GM12873 (cell line): ENCODE measurements at regions not wholly inside any gene's neighbourhood (a gene's known extent, or its start where the extent isn't known, plus 50 kb on each side); places are given as distances from the start of the nearest gene placed in this dataset.

Source experiments
- TF ChIP-seq, protein P1 (sequence below): IDR thresholded peaks from 2 replicates; pipeline ENCODE4 v1.5.1; 2012; ENCODE audit warnings: low read depth, mild to moderate bottlenecking, moderate library complexity, low read length, control low read depth; ENCODE audit not compliant: insufficient read depth; ENCODE audit errors: missing control alignments

DNA sequence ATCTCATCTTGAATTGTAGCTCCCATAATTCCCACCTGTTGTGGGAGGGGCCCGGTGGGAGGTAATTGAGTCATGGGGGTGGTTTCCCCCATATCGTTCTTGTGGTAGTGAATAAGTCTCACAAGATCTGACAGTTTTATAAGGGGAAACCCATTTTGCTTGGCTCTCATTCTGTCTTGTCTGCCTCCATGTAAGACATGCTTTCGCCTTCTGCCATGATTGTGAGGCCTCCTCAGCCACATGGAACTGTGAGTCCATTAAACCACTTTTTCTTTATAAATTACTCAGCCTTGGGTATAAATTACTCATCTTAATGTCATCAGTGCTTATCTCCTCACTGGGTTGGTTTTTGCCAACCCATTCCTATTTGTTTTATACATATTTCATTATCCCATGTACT is 142.0 kb upstream of the GMDS start:
- TF ChIP-seq, protein P1, sequence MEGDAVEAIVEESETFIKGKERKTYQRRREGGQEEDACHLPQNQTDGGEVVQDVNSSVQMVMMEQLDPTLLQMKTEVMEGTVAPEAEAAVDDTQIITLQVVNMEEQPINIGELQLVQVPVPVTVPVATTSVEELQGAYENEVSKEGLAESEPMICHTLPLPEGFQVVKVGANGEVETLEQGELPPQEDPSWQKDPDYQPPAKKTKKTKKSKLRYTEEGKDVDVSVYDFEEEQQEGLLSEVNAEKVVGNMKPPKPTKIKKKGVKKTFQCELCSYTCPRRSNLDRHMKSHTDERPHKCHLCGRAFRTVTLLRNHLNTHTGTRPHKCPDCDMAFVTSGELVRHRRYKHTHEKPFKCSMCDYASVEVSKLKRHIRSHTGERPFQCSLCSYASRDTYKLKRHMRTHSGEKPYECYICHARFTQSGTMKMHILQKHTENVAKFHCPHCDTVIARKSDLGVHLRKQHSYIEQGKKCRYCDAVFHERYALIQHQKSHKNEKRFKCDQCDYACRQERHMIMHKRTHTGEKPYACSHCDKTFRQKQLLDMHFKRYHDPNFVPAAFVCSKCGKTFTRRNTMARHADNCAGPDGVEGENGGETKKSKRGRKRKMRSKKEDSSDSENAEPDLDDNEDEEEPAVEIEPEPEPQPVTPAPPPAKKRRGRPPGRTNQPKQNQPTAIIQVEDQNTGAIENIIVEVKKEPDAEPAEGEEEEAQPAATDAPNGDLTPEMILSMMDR: no peak

- TF ChIP-seq, protein P1: no peak
Measured at GRCh38 chr6:2385471-2385983, 140.1 kb upstream of the GMDS start.

GRCh38 chr6:2384528-2384927 is 139.1 kb upstream of the GMDS start:
- TF ChIP-seq, protein P1: no peak

DNA sequence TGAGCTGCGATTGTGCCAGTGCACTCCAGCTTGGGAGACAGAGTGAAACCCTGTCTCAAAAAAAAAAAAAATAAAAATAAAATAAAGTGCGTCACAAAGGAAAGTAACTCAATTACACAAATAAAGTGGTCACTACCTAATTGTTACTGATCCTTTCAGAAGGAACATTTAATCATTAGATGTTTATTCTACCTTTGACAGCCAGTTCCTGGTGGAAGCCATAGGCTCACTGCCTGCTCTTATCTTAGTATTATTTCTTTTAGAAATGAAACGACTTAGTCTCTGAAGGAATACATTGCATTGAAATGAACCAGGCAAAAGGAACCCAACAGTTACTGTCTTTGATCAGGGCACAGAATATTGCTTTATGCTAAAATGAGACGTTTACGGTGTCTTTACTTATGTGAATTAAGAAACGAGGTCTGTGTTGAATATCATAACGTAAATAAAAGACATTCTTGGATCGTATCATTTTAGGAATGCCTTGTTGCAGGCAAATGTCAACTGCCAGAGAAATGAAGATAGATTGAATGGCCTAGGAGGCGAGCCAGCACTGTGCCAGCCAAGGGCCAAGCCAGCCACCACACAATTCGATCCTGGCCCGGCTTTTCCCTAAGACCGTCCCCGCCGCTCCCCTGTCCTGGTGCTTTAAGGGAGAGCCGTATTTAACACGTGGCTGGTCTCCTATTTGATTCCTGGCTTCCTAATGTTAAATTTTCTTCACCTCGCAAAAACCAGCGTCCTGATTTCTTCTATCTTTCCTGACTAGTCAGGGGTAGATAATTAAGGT is 136.7 kb upstream of the GMDS start:
- TF ChIP-seq, protein P1: no peak

GRCh38 chr6:2378891-2379652 is 133.7 kb upstream of the GMDS start:
- TF ChIP-seq, protein P1: no peak

- TF ChIP-seq, protein P1: no peak
Measured at GRCh38 chr6:2378046-2378657, 132.7 kb upstream of the GMDS start.
